ENCODE measurements at regions not wholly inside any gene's neighbourhood (a gene's known extent, or its start where the extent isn't known, plus 50 kb on each side); places are given as distances from the start of the nearest gene placed in this dataset.

DNA sequence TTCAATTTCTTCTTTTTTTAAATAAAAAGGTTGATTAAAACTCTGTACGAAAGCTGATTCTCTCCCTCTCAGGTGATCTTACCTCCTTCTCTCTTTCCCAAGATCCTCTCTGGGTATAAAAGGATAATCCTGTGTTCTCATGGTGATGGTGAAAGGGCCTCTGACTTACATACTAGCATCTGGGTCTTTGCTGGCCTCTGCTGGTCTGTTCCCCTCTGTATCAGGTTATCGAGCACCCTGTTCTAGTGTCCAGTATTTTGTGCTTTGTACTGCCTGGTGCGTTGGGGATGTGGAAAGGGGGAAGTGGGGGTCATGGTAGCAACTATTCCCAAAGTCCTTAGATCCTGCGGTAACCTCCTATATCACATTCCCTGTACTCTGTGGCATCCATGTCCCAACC, 328.9 kb downstream of the NR2F1-AS1 start:
- no peaks in the 10 kb centered on the region for H3K27me3 ChIP-seq (ENCODE audit: insufficient read depth, poor library complexity, severe bottlenecking)
- no peak overlapping the region for H3K4me3 ChIP-seq (replicated peaks; ENCODE audit: insufficient read depth, low read length)
- H3K27ac ChIP-seq (replicated peaks) = no peak overlapping the region
- no peak for DNase-seq (ENCODE audit: low read depth in 1 of 2, low spot score in 1 of 2)
- TF ChIP-seq, protein P1, sequence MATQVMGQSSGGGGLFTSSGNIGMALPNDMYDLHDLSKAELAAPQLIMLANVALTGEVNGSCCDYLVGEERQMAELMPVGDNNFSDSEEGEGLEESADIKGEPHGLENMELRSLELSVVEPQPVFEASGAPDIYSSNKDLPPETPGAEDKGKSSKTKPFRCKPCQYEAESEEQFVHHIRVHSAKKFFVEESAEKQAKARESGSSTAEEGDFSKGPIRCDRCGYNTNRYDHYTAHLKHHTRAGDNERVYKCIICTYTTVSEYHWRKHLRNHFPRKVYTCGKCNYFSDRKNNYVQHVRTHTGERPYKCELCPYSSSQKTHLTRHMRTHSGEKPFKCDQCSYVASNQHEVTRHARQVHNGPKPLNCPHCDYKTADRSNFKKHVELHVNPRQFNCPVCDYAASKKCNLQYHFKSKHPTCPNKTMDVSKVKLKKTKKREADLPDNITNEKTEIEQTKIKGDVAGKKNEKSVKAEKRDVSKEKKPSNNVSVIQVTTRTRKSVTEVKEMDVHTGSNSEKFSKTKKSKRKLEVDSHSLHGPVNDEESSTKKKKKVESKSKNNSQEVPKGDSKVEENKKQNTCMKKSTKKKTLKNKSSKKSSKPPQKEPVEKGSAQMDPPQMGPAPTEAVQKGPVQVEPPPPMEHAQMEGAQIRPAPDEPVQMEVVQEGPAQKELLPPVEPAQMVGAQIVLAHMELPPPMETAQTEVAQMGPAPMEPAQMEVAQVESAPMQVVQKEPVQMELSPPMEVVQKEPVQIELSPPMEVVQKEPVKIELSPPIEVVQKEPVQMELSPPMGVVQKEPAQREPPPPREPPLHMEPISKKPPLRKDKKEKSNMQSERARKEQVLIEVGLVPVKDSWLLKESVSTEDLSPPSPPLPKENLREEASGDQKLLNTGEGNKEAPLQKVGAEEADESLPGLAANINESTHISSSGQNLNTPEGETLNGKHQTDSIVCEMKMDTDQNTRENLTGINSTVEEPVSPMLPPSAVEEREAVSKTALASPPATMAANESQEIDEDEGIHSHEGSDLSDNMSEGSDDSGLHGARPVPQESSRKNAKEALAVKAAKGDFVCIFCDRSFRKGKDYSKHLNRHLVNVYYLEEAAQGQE (IDR thresholded peaks at IDR 0.05; ENCODE audit: insufficient replicate concordance, low read depth) = no peak
- no peak for TF ChIP-seq POLR2AphosphoS5 (IDR thresholded peaks at IDR 0.05; ENCODE audit: low read depth)
- TF ChIP-seq, protein P2, sequence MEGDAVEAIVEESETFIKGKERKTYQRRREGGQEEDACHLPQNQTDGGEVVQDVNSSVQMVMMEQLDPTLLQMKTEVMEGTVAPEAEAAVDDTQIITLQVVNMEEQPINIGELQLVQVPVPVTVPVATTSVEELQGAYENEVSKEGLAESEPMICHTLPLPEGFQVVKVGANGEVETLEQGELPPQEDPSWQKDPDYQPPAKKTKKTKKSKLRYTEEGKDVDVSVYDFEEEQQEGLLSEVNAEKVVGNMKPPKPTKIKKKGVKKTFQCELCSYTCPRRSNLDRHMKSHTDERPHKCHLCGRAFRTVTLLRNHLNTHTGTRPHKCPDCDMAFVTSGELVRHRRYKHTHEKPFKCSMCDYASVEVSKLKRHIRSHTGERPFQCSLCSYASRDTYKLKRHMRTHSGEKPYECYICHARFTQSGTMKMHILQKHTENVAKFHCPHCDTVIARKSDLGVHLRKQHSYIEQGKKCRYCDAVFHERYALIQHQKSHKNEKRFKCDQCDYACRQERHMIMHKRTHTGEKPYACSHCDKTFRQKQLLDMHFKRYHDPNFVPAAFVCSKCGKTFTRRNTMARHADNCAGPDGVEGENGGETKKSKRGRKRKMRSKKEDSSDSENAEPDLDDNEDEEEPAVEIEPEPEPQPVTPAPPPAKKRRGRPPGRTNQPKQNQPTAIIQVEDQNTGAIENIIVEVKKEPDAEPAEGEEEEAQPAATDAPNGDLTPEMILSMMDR (IDR thresholded peaks at IDR 0.05; ENCODE audit: insufficient read depth, low read length) = no peak
- no peak for TF ChIP-seq GABPA (IDR thresholded peaks at IDR 0.05; ENCODE audit: low read depth)
- no peak for TF ChIP-seq SPI1 (IDR thresholded peaks at IDR 0.05; ENCODE audit: borderline replicate concordance, low read depth)

DNA sequence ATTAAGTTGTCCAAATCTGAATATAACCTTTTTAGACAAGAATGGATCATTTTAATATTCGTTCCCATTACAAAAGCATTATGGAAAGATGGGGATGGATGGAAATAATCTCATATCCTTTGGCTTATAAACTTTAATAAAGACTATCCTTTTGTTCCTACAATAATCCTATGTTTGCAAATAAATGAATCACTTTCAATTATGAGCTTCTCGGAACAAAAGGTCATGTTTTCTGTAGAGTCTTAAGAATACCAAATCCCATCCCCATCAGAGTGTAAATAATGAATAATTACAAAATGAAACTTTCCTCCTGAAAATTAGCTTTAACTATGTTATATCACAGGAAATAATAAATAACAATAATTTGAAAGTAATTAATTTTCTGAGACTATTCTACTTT, 329.7 kb downstream of the NR2F1-AS1 start:
- Histone ChIP-seq H3K27ac (replicated peaks) (no peak overlapping the region), H3K27me3 (ENCODE audit: insufficient read depth, poor library complexity, severe bottlenecking) (no peaks in the 10 kb centered on the region), H3K4me3 (replicated peaks; ENCODE audit: insufficient read depth, low read length) (no peak overlapping the region)
- TF ChIP-seq, protein P1 (IDR thresholded peaks at IDR 0.05; ENCODE audit: insufficient replicate concordance, low read depth) = no peak
- no peak for TF ChIP-seq POLR2AphosphoS5 (IDR thresholded peaks at IDR 0.05; ENCODE audit: low read depth)
- TF ChIP-seq, protein P2 (IDR thresholded peaks at IDR 0.05; ENCODE audit: insufficient read depth, low read length) = no peak
- TF ChIP-seq SPI1 (IDR thresholded peaks at IDR 0.05; ENCODE audit: borderline replicate concordance, low read depth) = no peak
- TF ChIP-seq GABPA (IDR thresholded peaks at IDR 0.05; ENCODE audit: low read depth) = no peak
- DNase-seq (ENCODE audit: low read depth in 1 of 2, low spot score in 1 of 2) = no peak

DNA sequence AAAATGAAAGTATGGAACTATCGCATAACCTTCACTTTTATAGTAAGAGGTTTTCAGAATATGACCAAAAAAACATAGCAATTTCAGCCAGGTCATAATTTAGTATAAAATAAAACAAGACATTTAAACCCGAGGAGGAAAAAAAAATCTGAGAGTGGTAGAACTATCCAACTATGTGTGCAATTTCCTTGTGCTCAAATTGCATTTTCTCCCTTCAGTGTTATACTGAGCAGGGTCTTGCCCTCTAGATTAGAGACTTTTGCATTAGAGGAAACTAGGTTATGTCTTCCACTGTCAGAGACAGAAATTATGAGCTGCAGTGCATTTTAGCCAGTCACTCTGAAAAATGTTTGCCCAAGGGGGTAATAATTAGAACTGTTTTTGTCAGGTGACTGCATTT, 330.6 kb downstream of the NR2F1-AS1 start:
- no peak for DNase-seq (ENCODE audit: low read depth in 1 of 2, low spot score in 1 of 2)
- TF ChIP-seq GABPA (IDR thresholded peaks at IDR 0.05; ENCODE audit: low read depth) = no peak
- TF ChIP-seq SPI1 (IDR thresholded peaks at IDR 0.05; ENCODE audit: borderline replicate concordance, low read depth) = no peak
- no peak for TF ChIP-seq POLR2AphosphoS5 (IDR thresholded peaks at IDR 0.05; ENCODE audit: low read depth)
- TF ChIP-seq, protein P2 (IDR thresholded peaks at IDR 0.05; ENCODE audit: insufficient read depth, low read length) = no peak
- TF ChIP-seq, protein P1 (IDR thresholded peaks at IDR 0.05; ENCODE audit: insufficient replicate concordance, low read depth) = no peak
- Histone ChIP-seq H3K27me3 (ENCODE audit: insufficient read depth, poor library complexity, severe bottlenecking) (no peaks in the 10 kb centered on the region), H3K27ac (replicated peaks) (no peak overlapping the region), H3K4me3 (replicated peaks; ENCODE audit: insufficient read depth, low read length) (no peak overlapping the region)

Measured in HL-60 (cell line).